Stimulated activated naive B cell treated with anti-CD40 and anti-IgM and Interleukin-4, amounts not matched to agents 10 μg/mL and 1 μg/mL and 100 μg/mL, for 72 hours (primary cell): ENCODE measurements at regions not wholly inside any gene's neighbourhood (a gene's known extent, or its start where the extent isn't known, plus 50 kb on each side); places are given as distances from the start of the nearest gene placed in this dataset.

Experiments used
- ATAC-seq, 2 donors: fragments of 150-1000 bp; cut with Tn5 transposase; replicated peaks; 2 replicates each; pipeline ENCODE4 v1.10.0; 2021; ENCODE audit warnings: moderate library complexity in 1 of 2
- DNase-seq: peaks from one replicate; pipeline ENCODE4 v3.0.0; 2021
- H3K27ac Mint-ChIP-seq: one replicate; pipeline ENCODE4 v1.8.0; 2022; ENCODE audit warnings: mild to moderate bottlenecking, mixed read lengths
- H3K27me3 Mint-ChIP-seq, 2 donors: one replicate each; pipeline ENCODE4 v1.8.0; 2022; ENCODE audit warnings: mixed read lengths in 2 of 2
- H3K36me3 Mint-ChIP-seq, 2 donors: one replicate each; pipeline ENCODE4 v1.8.0; 2022; ENCODE audit warnings: mixed read lengths in 2 of 2, mild to moderate bottlenecking in 1 of 2
- H3K4me1 Mint-ChIP-seq, 2 donors: one replicate each; pipeline ENCODE4 v1.8.0; 2022; ENCODE audit warnings: mixed read lengths in 2 of 2, mild to moderate bottlenecking in 1 of 2
- H3K4me3 Mint-ChIP-seq, 2 donors: one replicate each; pipeline ENCODE4 v1.8.0; 2022; ENCODE audit warnings: mild to moderate bottlenecking in 2 of 2, mixed read lengths in 2 of 2, moderate library complexity in 1 of 2
- H3K9me3 Mint-ChIP-seq, 2 donors: one replicate each; pipeline ENCODE4 v1.8.0; 2022; ENCODE audit warnings: mixed read lengths in 2 of 2, mild to moderate bottlenecking in 1 of 2

DNA sequence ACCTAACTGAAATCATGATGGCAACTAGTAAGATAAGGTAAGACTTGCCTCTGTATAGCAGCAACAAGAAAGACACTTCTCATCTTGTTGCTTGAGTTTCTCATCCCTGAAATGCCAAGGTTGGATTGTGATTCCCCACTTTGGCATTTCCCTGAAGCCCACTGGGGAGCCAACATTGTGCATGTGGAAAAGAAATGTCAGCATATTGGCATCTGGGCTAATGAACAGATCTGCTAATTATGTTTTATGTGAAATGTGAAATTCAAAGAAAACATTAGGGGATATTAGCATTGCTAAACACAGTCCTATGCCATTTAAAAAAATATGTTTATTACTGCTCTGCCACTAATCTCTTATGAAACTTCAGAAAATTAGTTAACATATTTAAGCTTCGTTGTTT is 126.3 kb upstream of the PCSK2 start:
- DNase-seq (no peak), ATAC-seq (no peak)
- Mint-ChIP-seq H3K4me3 (no peak overlapping the region), H3K27ac (no peak overlapping the region), H3K27me3 (no peaks in the 10 kb centered on the region), H3K36me3 (no peaks in the 10 kb centered on the region), H3K4me1 (no peaks in the 10 kb centered on the region), H3K9me3 (peaks cover 0 to 5% of the 10 kb centered on the region in 2 donors)

DNA sequence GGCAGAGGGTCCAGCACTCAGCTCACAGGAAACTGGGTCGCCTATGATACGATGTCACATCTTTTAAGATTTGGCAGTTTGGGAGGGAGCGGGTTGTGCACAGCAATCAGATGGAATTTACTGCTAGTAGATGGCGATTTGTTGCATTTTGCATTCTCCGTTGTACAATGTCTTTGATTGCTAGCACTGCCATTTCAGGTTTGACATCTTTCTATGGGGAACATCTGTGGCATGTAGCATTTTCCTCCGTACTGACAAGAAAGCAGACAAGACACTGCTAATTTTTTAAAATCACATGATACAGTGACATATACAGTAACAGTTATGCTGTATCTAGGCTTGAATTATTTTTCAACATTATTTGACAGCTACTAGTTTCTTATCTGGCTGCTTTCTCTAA is 119.7 kb upstream of the PCSK2 start:
- no peak for DNase-seq
- Mint-ChIP-seq H3K36me3 (no peaks in the 10 kb centered on the region), H3K27me3 (no peaks in the 10 kb centered on the region), H3K27ac (no peak overlapping the region), H3K4me3 (no peak overlapping the region), H3K9me3 (peaks cover 2 to 5% of the 10 kb centered on the region in 2 donors), H3K4me1 (no peaks in the 10 kb centered on the region)
- ATAC-seq, result no peak

DNA sequence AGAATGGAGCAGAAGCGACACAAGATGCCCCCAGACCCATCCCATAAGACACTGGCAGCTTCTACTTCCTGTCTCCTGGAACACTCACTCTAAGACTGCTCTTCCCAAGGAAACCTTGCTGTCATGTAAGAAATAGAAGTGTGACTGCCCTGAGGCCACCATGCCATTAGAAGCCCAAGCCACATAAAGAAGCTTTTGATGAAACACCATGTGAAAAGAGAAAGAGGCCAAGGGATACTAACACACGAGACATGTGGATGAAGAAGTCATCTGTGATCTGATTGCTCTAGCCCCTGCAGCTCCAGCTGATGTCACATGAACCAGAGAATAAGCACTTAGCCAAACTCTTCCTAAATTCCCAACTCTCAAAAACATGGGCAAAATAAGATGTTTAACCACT is 117.9 kb upstream of the PCSK2 start:
- no peak for DNase-seq
- no peak for ATAC-seq
- Mint-ChIP-seq H3K9me3 (peaks cover 2 to 5% of the 10 kb centered on the region in 2 donors), H3K4me1 (no peaks in the 10 kb centered on the region), H3K4me3 (no peak overlapping the region), H3K27ac (no peak overlapping the region), H3K27me3 (no peaks in the 10 kb centered on the region), H3K36me3 (no peaks in the 10 kb centered on the region)

DNA sequence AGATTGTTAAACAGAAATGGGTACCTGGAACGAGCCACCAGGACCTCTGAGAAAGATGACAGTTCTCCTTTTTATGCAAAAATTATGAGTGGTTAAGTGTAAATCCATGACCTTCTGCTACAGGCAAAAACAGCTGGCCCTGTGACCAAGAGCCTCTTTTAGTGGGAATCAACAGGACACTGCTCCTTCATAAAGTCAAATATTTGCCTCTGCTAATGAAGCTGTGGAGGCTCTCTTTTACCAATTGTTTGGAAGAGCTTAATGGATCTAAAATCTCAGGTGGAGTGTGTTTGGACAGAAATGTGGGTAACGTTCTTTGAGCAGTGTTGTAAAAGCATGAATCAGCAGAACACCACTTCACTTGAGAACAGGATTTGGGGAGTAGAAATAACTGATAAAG is 117.5 kb upstream of the PCSK2 start:
- Mint-ChIP-seq H3K27me3 (no peaks in the 10 kb centered on the region), H3K36me3 (no peaks in the 10 kb centered on the region), H3K27ac (no peak overlapping the region), H3K9me3 (peaks cover 2 to 5% of the 10 kb centered on the region in 2 donors), H3K4me3 (no peak overlapping the region), H3K4me1 (no peaks in the 10 kb centered on the region)
- ATAC-seq (no peak), DNase-seq (no peak)

DNA sequence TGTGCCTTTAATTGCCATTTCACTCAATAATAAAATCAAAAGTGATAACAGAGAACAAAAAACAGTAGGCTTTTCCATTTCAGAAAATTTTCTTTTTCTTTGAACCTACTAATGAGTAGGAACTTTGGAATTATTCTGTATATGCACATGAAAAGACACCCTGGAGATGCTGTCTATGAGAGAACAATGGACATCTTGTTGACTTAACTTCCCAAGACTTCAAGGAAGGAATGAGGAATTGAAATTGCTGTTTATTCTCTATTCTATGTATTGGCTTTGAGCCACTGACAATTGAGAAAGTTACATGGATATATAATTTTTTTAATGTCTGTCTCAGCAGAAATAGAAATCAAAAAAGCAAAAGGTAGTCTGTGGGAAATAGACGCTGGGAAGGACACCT is 98.6 kb upstream of the PCSK2 start:
- no peaks in the 10 kb centered on the region for H3K36me3 Mint-ChIP-seq
- H3K4me1 Mint-ChIP-seq, result no peaks in the 10 kb centered on the region
- no peaks in the 10 kb centered on the region for H3K9me3 Mint-ChIP-seq
- no peak overlapping the region for H3K4me3 Mint-ChIP-seq
- ATAC-seq (no peak), DNase-seq (no peak)
- no peaks in the 10 kb centered on the region for H3K27me3 Mint-ChIP-seq
- H3K27ac Mint-ChIP-seq, result no peak overlapping the region

DNA sequence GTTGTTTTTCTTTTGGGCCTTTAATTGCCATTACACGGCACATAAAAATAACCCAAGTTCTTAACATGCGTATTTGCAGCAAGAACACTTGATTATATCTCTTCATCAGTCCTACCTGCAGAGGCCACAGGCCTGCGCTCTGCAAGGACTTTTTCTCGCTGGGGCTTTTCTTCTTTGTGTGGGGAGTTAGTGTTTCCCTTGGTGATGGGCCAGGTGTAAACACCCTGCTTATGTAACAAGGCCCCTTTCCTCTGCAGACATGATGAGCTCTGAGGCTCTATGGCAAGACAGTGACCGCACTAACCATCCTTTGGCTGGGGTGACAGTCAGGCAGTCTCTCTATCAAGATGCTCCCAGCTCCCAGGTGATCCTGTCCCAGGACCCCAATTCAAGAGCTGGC is 97.8 kb upstream of the PCSK2 start:
- no peaks in the 10 kb centered on the region for H3K4me1 Mint-ChIP-seq
- no peak for ATAC-seq
- H3K9me3 Mint-ChIP-seq, result no peaks in the 10 kb centered on the region
- no peak for DNase-seq
- H3K36me3 Mint-ChIP-seq, result no peaks in the 10 kb centered on the region
- no peaks in the 10 kb centered on the region for H3K27me3 Mint-ChIP-seq
- H3K4me3 Mint-ChIP-seq, result no peak overlapping the region
- no peak overlapping the region for H3K27ac Mint-ChIP-seq

DNA sequence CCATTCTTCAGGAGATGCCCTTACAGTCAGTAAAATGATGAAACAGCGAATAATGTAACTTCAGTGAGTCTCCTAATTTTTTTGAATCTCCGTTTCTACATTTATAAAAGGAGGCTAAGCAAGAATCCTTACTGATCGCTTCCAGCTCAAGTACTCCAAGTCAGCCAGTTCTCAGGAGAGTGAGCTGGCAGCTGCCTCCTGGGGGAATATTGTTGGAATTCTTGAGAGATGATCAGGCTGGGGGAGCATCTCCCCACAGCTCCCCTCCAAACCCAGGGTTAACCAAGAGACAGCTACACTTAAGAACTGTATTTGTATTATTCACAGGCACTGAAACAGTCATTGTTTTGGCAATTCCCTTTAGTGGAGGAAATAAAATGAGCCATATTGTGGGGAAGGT is 89.1 kb upstream of the PCSK2 start:
- no peaks in the 10 kb centered on the region for H3K27me3 Mint-ChIP-seq
- peaks cover 0 to 3% of the 10 kb centered on the region in 2 donors for H3K9me3 Mint-ChIP-seq
- no peaks in the 10 kb centered on the region for H3K4me1 Mint-ChIP-seq
- no peak overlapping the region for H3K27ac Mint-ChIP-seq
- DNase-seq, result no peak
- no peaks in the 10 kb centered on the region for H3K36me3 Mint-ChIP-seq
- no peak for ATAC-seq
- no peak overlapping the region for H3K4me3 Mint-ChIP-seq

DNA sequence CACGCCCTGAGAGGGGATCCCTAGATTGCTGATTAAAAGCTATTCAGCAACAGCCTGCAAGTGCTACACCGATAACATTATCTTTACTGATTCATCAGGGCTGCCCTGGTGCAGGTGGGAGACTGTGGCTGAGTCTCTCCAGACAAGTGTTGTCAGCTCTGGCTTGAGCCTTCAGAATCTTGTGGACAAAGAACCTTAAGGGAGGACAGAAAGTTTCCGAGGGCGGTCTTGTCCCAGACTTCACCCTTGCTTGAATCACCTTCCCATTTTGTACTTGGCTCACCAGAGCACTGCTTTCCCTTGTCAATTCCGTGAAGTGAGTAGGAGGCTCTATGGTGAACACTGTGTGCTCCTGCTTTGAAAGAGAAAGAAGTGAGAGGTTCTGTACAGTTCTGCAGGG is 88.6 kb upstream of the PCSK2 start:
- Mint-ChIP-seq H3K36me3 (no peaks in the 10 kb centered on the region), H3K27me3 (no peaks in the 10 kb centered on the region), H3K4me3 (no peak overlapping the region), H3K9me3 (peaks cover 0 to 3% of the 10 kb centered on the region in 2 donors), H3K4me1 (no peaks in the 10 kb centered on the region), H3K27ac (no peak overlapping the region)
- DNase-seq (no peak), ATAC-seq (no peak)

DNA sequence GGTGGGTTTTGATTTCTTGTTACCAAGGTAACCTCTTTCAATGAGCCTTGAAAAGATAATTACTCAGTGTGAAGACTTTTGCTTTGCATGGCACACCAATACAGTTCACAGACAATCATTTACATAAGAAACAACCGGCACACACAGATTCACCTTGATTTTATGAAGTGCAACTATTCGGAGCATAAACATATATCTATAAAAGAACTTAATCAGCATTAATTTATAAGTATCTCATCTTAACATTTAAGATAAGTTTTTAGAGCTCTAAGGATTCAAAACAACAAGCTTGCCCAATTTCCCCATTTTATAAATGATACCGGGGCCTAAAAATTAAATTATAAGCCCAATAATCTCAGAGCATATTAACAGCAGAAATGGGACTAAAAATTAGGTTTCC is 85.9 kb upstream of the PCSK2 start:
- Mint-ChIP-seq H3K9me3 (peaks cover 0 to 3% of the 10 kb centered on the region in 2 donors), H3K27ac (no peak overlapping the region), H3K36me3 (no peaks in the 10 kb centered on the region), H3K27me3 (no peaks in the 10 kb centered on the region), H3K4me1 (no peaks in the 10 kb centered on the region), H3K4me3 (no peak overlapping the region)
- ATAC-seq (no peak), DNase-seq (no peak)

DNA sequence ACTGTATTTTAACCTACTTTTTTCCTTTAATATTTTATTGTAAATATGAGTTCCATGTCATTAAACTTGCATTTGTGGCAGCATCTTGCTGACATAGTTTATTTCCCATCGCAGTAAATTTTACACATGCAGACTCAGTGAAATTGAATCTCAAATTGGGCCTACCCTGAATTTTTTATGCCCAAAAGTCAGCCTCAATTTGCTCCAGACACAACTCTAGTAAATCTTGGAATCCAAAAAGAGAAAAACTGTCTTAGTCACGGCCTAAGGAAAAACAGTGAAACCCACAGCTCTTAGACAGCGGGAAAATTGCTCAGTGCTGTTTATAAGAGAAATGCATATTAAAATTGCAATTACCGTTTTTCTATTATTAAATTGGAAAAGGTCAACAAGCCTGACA is 85.3 kb upstream of the PCSK2 start:
- ATAC-seq, result no peak
- Mint-ChIP-seq H3K27me3 (no peaks in the 10 kb centered on the region), H3K4me3 (no peak overlapping the region), H3K27ac (no peak overlapping the region), H3K9me3 (peaks cover 0 to 3% of the 10 kb centered on the region in 2 donors), H3K4me1 (no peaks in the 10 kb centered on the region), H3K36me3 (no peaks in the 10 kb centered on the region)
- no peak for DNase-seq

DNA sequence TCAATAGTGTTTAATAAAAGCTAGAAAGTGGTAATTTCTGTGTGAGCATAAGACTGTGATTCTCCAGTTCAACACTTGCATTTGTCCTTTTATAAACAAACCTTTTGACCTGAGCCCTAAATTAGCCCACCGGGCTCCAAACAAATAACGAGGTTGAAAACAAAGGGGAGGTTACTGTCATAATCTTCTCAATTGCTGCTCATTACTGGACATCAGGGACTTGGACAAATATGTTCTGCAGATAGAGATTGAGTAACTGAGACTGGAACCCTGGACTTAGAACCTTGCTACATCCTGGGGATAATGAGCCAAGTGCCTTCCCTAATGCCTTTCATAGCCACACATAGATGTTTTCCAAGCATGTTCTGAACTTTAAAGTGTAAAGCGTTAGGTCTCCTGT is 84.2 kb upstream of the PCSK2 start:
- peaks cover 0 to 3% of the 10 kb centered on the region in 2 donors for H3K9me3 Mint-ChIP-seq
- H3K4me1 Mint-ChIP-seq, result no peaks in the 10 kb centered on the region
- DNase-seq (no peak), ATAC-seq (no peak)
- no peak overlapping the region for H3K27ac Mint-ChIP-seq
- no peaks in the 10 kb centered on the region for H3K36me3 Mint-ChIP-seq
- H3K27me3 Mint-ChIP-seq, result no peaks in the 10 kb centered on the region
- no peak overlapping the region for H3K4me3 Mint-ChIP-seq

DNA sequence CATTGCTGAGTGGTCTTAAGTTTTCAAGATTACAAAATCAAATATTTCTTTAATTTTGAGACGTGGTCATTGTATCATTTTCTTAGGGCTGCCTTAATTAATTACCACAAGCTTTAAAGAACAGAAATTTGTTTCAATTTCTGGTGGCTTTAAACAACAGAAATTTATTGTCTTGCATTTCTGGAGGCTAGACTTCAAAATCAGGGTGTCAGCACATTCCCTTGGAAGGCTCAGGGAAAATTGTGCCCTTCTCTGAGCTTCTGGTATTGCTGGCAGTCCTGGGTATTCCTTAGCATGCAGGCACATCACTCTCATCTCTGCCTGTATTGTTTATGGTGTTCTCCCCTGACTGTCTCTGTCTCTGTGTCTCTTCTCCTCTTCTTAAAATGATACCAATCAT is 76.0 kb upstream of the PCSK2 start:
- Mint-ChIP-seq H3K9me3 (peaks cover 4 to 6% of the 10 kb centered on the region in 2 donors), H3K36me3 (no peaks in the 10 kb centered on the region), H3K4me3 (no peak overlapping the region), H3K27me3 (no peaks in the 10 kb centered on the region), H3K4me1 (no peaks in the 10 kb centered on the region), H3K27ac (no peak overlapping the region)
- ATAC-seq, result no peak
- no peak for DNase-seq

DNA sequence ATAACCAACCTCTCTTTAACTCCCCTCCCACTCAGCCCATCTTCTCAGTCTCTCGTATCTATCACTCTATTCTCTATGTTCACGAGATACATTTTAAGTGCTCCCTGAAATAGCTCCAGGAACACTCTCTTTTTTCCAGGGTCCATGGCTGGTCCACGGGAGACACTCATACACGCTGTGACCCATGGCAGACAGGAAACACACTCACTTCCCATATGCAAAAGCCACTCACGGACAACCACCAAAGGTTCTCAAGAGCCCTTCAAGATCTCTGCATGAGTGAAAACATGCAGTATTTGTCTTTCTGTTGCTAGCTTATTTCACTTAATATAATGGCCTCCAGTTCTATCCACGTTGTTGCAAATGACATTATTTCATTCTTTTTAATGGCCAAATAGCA is 71.4 kb upstream of the PCSK2 start:
- peaks cover 8 to 11% of the 10 kb centered on the region in 2 donors for H3K9me3 Mint-ChIP-seq
- no peaks in the 10 kb centered on the region for H3K27me3 Mint-ChIP-seq
- DNase-seq, result no peak
- ATAC-seq, result no peak
- no peaks in the 10 kb centered on the region for H3K4me1 Mint-ChIP-seq
- no peaks in the 10 kb centered on the region for H3K36me3 Mint-ChIP-seq
- H3K27ac Mint-ChIP-seq, result no peak overlapping the region
- no peak overlapping the region for H3K4me3 Mint-ChIP-seq

DNA sequence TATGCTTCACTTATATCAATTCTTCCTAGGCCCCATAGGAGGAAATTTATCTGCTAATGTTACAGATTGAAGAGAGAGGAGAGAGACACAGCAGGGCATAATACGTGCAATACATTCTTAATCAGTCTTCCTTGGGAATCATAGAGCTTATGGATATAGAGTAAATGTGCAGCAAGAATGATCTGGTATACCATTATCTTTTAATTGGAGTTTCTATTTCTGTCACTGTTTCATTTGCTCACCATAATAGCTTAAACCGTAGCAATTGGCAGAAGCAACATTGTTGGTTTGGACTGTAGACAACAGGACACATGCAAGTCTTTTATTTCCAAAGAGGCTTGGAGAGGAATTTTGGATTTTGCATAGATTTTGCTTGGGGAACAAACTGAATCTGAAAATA is 68.1 kb upstream of the PCSK2 start:
- ATAC-seq, result no peak
- H3K4me3 Mint-ChIP-seq, result no peak overlapping the region
- no peaks in the 10 kb centered on the region for H3K4me1 Mint-ChIP-seq
- DNase-seq, result no peak
- H3K27ac Mint-ChIP-seq, result no peak overlapping the region
- H3K9me3 Mint-ChIP-seq, result peaks cover 4 to 11% of the 10 kb centered on the region in 2 donors
- H3K27me3 Mint-ChIP-seq, result peaks cover 0 to 5% of the 10 kb centered on the region in 2 donors
- H3K36me3 Mint-ChIP-seq, result no peaks in the 10 kb centered on the region

DNA sequence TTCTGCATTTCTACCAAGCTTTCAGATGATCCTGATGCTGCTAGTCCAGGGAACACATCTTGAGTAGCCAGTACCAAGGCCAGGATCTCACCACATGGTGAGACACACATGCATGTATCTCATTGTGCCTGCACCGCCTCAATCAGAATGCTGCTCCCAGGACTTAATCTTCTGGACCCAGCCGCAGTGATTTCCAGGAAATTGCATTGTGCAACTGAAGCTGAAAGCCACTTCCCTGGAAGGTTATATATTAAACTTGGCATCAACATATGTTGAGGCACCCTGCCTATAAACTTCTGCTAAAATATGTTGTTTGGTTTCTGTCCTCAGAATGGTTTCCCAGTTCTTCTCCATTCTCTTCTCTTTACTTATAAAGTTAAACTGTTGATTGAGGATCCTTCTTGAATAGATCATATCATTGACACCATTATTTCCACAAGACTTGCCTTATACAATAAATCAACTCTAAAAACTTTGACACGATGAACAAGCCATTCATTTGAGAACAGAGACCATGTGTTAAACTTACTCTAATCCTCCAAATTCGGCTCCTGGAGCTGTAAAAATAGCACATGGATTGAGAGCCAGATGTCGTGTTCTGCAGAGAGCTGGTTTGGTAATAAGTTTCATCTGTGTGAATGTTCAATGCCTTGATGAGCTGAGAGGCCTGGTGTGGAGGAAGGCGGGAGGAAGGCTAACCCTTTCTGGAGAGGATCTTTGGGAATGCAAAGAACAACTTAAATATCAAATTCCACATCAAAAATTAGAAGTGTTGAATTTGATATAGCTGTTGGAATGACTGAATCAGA is 65.0 kb upstream of the PCSK2 start:
- Mint-ChIP-seq H3K27ac (no peak overlapping the region), H3K36me3 (no peaks in the 10 kb centered on the region), H3K4me3 (no peak overlapping the region), H3K9me3 (peaks cover 0 to 6% of the 10 kb centered on the region in 2 donors), H3K4me1 (no peaks in the 10 kb centered on the region), H3K27me3 (peaks cover 0 to 5% of the 10 kb centered on the region in 2 donors)
- DNase-seq, result no peak
- ATAC-seq, result no peak
